K562 (cell line): ENCODE measurements at regions not wholly inside any gene's neighbourhood (a gene's known extent, or its start where the extent isn't known, plus 50 kb on each side); places are given as distances from the start of the nearest gene placed in this dataset.

ENCODE experiments used
- ATAC-seq: fragments of 200-7000 bp; cut with Tn5 transposase; 3 replicates; pipeline ENCODE4 v1.9.1; 2020; ENCODE audit warnings: moderate library complexity
- BruUV-seq: library from RNA; stranded (reverse); fragments of 400-500 nt; replicated peaks from 2 replicates; lab custom pipeline; 2021; lab: Mats Ljungman, UMichigan
- CTCF ChIA-PET: fragments of 300-600 bp; formaldehyde crosslinking; extraction: SDS; loops from one replicate; lab custom pipeline; 2021; ENCODE audit warnings: low intra/inter-chr PET ratio; lab: Yijun Ruan, JAX
- POLR2A ChIA-PET: fragments of 300-600, 350-650 bp; sonication (Branson Sonifier 250); formaldehyde crosslinking; extraction: SDS; loops from one replicate; lab custom pipeline; 2021; ENCODE audit warnings: antibody characterized with exemption, inconsistent platforms; lab: Yijun Ruan, JAX
- DNase-seq, 4 experiments: peaks; one replicate each; pipeline versions ENCODE4 v3.0.0 to v3.0.0-alpha.2; 2011 to 2018; ENCODE audit warnings: low spot score in 3 of 4, mixed read lengths in 3 of 4; ENCODE audit errors: extremely low read depth in 1 of 4
- FAIRE-seq: peaks from 2 replicates; lab custom pipeline; 2011; peaks lifted over from hg19 to GRCh38; lab: Jason Lieb, UNC
- H2AFZ ChIP-seq: 2 replicates; pipeline ENCODE4 v1.6.0; 2011; ENCODE audit warnings: low read depth, low read length, control low read depth, inconsistent platforms
- H3K27ac ChIP-seq: fragments of 200-600 bp; 3 replicates; pipeline ENCODE4 v1.8.0; 2011; ENCODE audit warnings: low read depth, mild to moderate bottlenecking, control low read depth, inconsistent platforms, low read length, moderate library complexity, mixed read lengths; ENCODE audit errors: extremely low read depth
- H3K27me3 ChIP-seq, 2 experiments: fragments of 300-600 bp in 1 of 2; 2 replicates in 1 of 2; 3 replicates in 1 of 2; pipeline versions ENCODE4 v1.6.0 to v1.8.0; 2011; ENCODE audit warnings: inconsistent platforms in 2 of 2, low read length in 2 of 2, mild to moderate bottlenecking in 1 of 2, mixed read lengths in 1 of 2, moderate library complexity in 1 of 2; ENCODE audit not compliant: control insufficient read depth in 2 of 2, insufficient read depth in 2 of 2
- H3K36me3 ChIP-seq: fragments of 300-600 bp; 3 replicates; pipeline ENCODE4 v1.8.0; 2011; ENCODE audit warnings: mild to moderate bottlenecking, low read length, inconsistent platforms; ENCODE audit not compliant: control insufficient read depth, insufficient read depth
- H3K4me1 ChIP-seq, 2 experiments: fragments of 200-600 bp in 1 of 2; replicated peaks in 1 of 2; 2 replicates in 1 of 2; 3 replicates in 1 of 2; pipeline versions ENCODE4 v1.5.1 to v1.8.0; 2011; ENCODE audit warnings: inconsistent platforms in 2 of 2, low read length in 2 of 2, mild to moderate bottlenecking in 1 of 2, mixed read lengths in 1 of 2, moderate library complexity in 1 of 2; ENCODE audit not compliant: control insufficient read depth in 2 of 2, insufficient read depth in 2 of 2
- H3K4me2 ChIP-seq: 2 replicates; pipeline ENCODE4 v1.6.1; 2011; ENCODE audit warnings: low read length, control low read depth, inconsistent platforms, mixed read lengths; ENCODE audit not compliant: insufficient read depth
- H3K4me3 ChIP-seq: fragments of 200-600 bp; sonication (generic), shearing (Covaris generic); 2 replicates; pipeline ENCODE4 v1.5.1; 2016; ENCODE audit warnings: control low read depth, inconsistent platforms
- H3K79me2 ChIP-seq: fragments of 200-600 bp; 3 replicates; pipeline ENCODE4 v1.8.0; 2011; ENCODE audit warnings: low read length, inconsistent platforms; ENCODE audit not compliant: control insufficient read depth, insufficient read depth
- H3K9ac ChIP-seq, 2 experiments: 2 replicates each; pipeline versions ENCODE4 v1.6.0 to v1.6.1; 2011; ENCODE audit warnings: low read depth in 2 of 2, low read length in 2 of 2, control low read depth in 1 of 2, inconsistent platforms in 1 of 2, mild to moderate bottlenecking in 1 of 2, mixed read lengths in 1 of 2; ENCODE audit not compliant: insufficient read depth in 1 of 2
- H3K9me1 ChIP-seq: one replicate; pipeline ENCODE4 v1.6.0; 2011; ENCODE audit warnings: inconsistent platforms, mild to moderate bottlenecking, low read length, moderate library complexity; ENCODE audit not compliant: control insufficient read depth, insufficient read depth
- H3K9me3 ChIP-seq: replicated peaks from 2 replicates; pipeline ENCODE4 v1.5.1; 2011; ENCODE audit warnings: low read depth, low read length, inconsistent platforms; ENCODE audit not compliant: control insufficient read depth, insufficient read depth
- H4K20me1 ChIP-seq: replicated peaks from 2 replicates; pipeline ENCODE4 v1.6.1; 2011; ENCODE audit warnings: low read length, inconsistent platforms, mixed read lengths; ENCODE audit not compliant: control insufficient read depth, insufficient read depth
- ARNT ChIP-seq, 2 experiments: fragments of 450-650 bp; IDR thresholded peaks; 2 replicates each; pipeline ENCODE4 v1.6.1; 2016; ENCODE audit warnings: mild to moderate bottlenecking in 1 of 2
- CHD4 ChIP-seq: fragments of 200-600 bp; sonication (generic); IDR thresholded peaks from 3 replicates; pipeline ENCODE4 v1.6.1; 2012; ENCODE audit warnings: low read depth, mild to moderate bottlenecking, mixed read lengths, low read length, inconsistent platforms; ENCODE audit not compliant: insufficient read depth, insufficient replicate concordance, poor library complexity, severe bottlenecking
- ESRRB ChIP-seq: fragments of 250-450 bp; sonication (Bioruptor Pico); IDR thresholded peaks from 2 replicates; pipeline ENCODE4 v1.5.0; 2020; ENCODE audit warnings: mild to moderate bottlenecking, moderate library complexity, borderline replicate concordance
- NBN ChIP-seq: fragments of 450-650 bp; IDR thresholded peaks from 2 replicates; pipeline ENCODE4 v1.6.1; 2016; ENCODE audit warnings: low read depth, mild to moderate bottlenecking
- NR2C2 ChIP-seq, 2 experiments: fragments of 200-800 bp in 1 of 2; sonication (Bioruptor generic) in 1 of 2; sonication (generic) in 1 of 2; formaldehyde crosslinking in 1 of 2; IDR thresholded peaks; 2 replicates each; pipeline versions ENCODE4 v1.6.1 to v1.8.0; 2016 to 2022; ENCODE audit warnings: mild to moderate bottlenecking in 1 of 2, missing compliant biosample characterization in 1 of 2, missing genetic modification characterization in 1 of 2, missing genetic modification reagents in 1 of 2
- PATZ1 ChIP-seq: fragments of 250-450 bp; sonication (Bioruptor Pico); IDR thresholded peaks from 2 replicates; pipeline ENCODE4 v1.5.0; 2020; ENCODE audit warnings: mild to moderate bottlenecking, borderline replicate concordance
- POLR2B ChIP-seq: fragments of 450-650 bp; IDR thresholded peaks from 2 replicates; pipeline ENCODE4 v1.6.1; 2018; ENCODE audit warnings: low read depth; ENCODE audit not compliant: partially characterized antibody
- POLR3G ChIP-seq: IDR thresholded peaks from 2 replicates; pipeline ENCODE4 v1.6.1; 2011; ENCODE audit not compliant: insufficient read length, insufficient replicate concordance; ENCODE audit errors: extremely low read depth
- PYGO2 ChIP-seq: fragments of 450-650 bp; IDR thresholded peaks from 2 replicates; pipeline ENCODE4 v1.6.1; 2016; ENCODE audit warnings: mild to moderate bottlenecking, missing genetic modification characterization, moderate library complexity, missing compliant biosample characterization
- ZNF280B ChIP-seq: fragments of 250-450 bp; sonication (Bioruptor Pico); IDR thresholded peaks from 2 replicates; pipeline ENCODE4 v1.5.1; 2021; ENCODE audit warnings: mild to moderate bottlenecking
- ZNF445 ChIP-seq: fragments of 250-450 bp; sonication (Bioruptor Pico); IDR thresholded peaks from 2 replicates; pipeline ENCODE4 v1.4.0; 2020; ENCODE audit warnings: low read depth, mild to moderate bottlenecking, moderate library complexity
- ZNF551 ChIP-seq: fragments of 250-450 bp; sonication (Bioruptor Pico); IDR thresholded peaks from 2 replicates; pipeline ENCODE4 v1.5.0; 2021; ENCODE audit warnings: mild to moderate bottlenecking, moderate library complexity
- ZNF644 ChIP-seq: fragments of 200-800 bp; sonication (Bioruptor generic); IDR thresholded peaks from 2 replicates; pipeline ENCODE4 v1.6.1; 2016; ENCODE audit warnings: low read depth, missing genetic modification characterization, missing compliant biosample characterization
- in situ Hi-C: fragments of 300-500 bp; cut with MboI; formaldehyde crosslinking; loops from 4 replicates; pipeline ENCODE4 v1.15.0; 2018; ENCODE audit warnings: inconsistent platforms, mixed read lengths
- intact Hi-C: fragments of 100-400 bp; cut with micrococcal nuclease; formaldehyde crosslinking; loops from 2 replicates; pipeline ENCODE4 v1.14.2; 2022
- TF ChIP-seq, protein P1 (sequence below): IDR thresholded peaks from 2 replicates; pipeline ENCODE4 v1.6.1; 2014; ENCODE audit warnings: antibody characterized with exemption
- TF ChIP-seq, protein P2 (sequence below): fragments of 450-650 bp; formaldehyde crosslinking; IDR thresholded peaks from 2 replicates; pipeline ENCODE4 v1.4.0; 2022; ENCODE audit warnings: missing genetic modification characterization

DNA sequence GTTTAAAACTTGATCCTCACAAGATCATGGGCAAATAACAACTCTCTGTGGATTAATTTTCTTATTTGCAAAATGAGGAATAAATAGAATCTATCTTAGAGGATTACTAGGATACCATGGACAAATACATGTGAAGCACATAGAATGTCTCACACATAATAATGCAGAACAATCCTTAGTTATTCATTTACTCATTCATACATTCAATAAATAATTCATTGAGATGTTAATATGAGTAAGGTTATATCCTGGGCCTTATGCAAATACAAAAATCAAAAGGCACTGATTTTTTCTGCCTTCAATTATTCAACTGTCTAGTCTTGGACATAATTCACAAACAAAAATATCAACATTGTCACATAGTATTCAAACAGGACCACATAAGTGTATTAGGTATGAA, 654.1 kb downstream of the MECOM start:
- Histone ChIP-seq H3K27me3 (no peaks in the 10 kb centered on the region), H3K4me1 (no peaks in the 10 kb centered on the region), H3K79me2 (no peaks in the 10 kb centered on the region), H4K20me1 (no peaks in the 10 kb centered on the region), H3K4me2 (no peak overlapping the region), H3K9me3 (no peaks in the 10 kb centered on the region), H3K27ac (no peak overlapping the region), H3K4me3 (no peak overlapping the region), H3K9ac (no peak overlapping the region), H2AFZ (no peak overlapping the region), H3K36me3 (no peaks in the 10 kb centered on the region), H3K9me1 (no peaks in the 10 kb centered on the region)
- no peak for DNase-seq
- POLR2A ChIA-PET = no interaction called here
- ATAC-seq = no peak
- in situ Hi-C loops = no loop called here
- no peak for FAIRE-seq
- intact Hi-C loops = no loop called here
- CTCF ChIA-PET = no interaction called here
- no TSS peak for BruUV-seq
- TF ChIP-seq, protein P1, sequence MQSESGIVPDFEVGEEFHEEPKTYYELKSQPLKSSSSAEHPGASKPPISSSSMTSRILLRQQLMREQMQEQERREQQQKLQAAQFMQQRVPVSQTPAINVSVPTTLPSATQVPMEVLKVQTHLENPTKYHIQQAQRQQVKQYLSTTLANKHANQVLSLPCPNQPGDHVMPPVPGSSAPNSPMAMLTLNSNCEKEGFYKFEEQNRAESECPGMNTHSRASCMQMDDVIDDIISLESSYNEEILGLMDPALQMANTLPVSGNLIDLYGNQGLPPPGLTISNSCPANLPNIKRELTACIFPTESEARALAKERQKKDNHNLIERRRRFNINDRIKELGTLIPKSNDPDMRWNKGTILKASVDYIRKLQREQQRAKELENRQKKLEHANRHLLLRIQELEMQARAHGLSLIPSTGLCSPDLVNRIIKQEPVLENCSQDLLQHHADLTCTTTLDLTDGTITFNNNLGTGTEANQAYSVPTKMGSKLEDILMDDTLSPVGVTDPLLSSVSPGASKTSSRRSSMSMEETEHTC = no peak
- TF ChIP-seq NBN (no peak), PYGO2 (no peak), ZNF445 (CRISPR knock-in tag) (no peak), NR2C2 (CRISPR knock-in tag; IDR thresholded peaks at IDR 0.05) (no peak), NR2C2 (tag; IDR thresholded peaks at IDR 0.05) (no peak), PATZ1 (CRISPR knock-in tag) (no peak), ZNF644 (no peak), CHD4 (no peak), ARNT (IDR thresholded peaks at IDR 0.05) (no peak), ESRRB (CRISPR knock-in tag) (no peak), ZNF280B (CRISPR knock-in tag) (no peak), POLR2B (no peak), ZNF551 (CRISPR knock-in tag) (no peak), POLR3G (no peak)
- TF ChIP-seq, protein P2, sequence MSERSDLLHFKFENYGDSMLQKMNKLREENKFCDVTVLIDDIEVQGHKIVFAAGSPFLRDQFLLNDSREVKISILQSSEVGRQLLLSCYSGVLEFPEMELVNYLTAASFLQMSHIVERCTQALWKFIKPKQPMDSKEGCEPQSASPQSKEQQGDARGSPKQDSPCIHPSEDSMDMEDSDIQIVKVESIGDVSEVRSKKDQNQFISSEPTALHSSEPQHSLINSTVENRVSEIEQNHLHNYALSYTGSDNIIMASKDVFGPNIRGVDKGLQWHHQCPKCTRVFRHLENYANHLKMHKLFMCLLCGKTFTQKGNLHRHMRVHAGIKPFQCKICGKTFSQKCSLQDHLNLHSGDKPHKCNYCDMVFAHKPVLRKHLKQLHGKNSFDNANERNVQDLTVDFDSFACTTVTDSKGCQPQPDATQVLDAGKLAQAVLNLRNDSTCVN (CRISPR knock-in tag) = no peak
